ENCODE measurements at regions not wholly inside any gene's neighbourhood (a gene's known extent, or its start where the extent isn't known, plus 50 kb on each side); places are given as distances from the start of the nearest gene placed in this dataset.
"Not testable (repeated sequence)": the region's sequence is repeated elsewhere in the genome, so short reads cannot be mapped to it uniquely, and the experiment has no call there.

GRCh38 chr18:64710105-64710861 is 561.4 kb upstream of the LINC00305 start:
- no peak for DNase-seq

GRCh38 chr18:64707052-64707451 is 558.2 kb upstream of the LINC00305 start:
- no peak for DNase-seq

GRCh38 chr18:64699081-64699480 is 550.2 kb upstream of the LINC00305 start:
- DNase-seq = no peak

GRCh38 chr18:64695851-64696553 is 547.1 kb upstream of the LINC00305 start:
- DNase-seq = no peak

- DNase-seq = no peak
Measured at GRCh38 chr18:64693766-64694165, 544.9 kb upstream of the LINC00305 start.

- no peak for DNase-seq
Measured at GRCh38 chr18:64692826-64693225, 543.9 kb upstream of the LINC00305 start.

- DNase-seq = no peak
Measured at GRCh38 chr18:64679121-64679520, 530.2 kb upstream of the LINC00305 start.

GRCh38 chr18:64678048-64678447 is 529.2 kb upstream of the LINC00305 start:
- DNase-seq = no peak

GRCh38 chr18:64674694-64675093 is 525.8 kb upstream of the LINC00305 start:
- no peak for DNase-seq

GRCh38 chr18:64671293-64671692 is 522.4 kb upstream of the LINC00305 start:
- DNase-seq = not testable (repeated sequence)

- DNase-seq = no peak
Measured at GRCh38 chr18:64668461-64668962, 519.6 kb upstream of the LINC00305 start.

- DNase-seq = no peak
Measured at GRCh38 chr18:64663086-64663485, 514.2 kb upstream of the LINC00305 start.

GRCh38 chr18:64659196-64659595 is 510.3 kb upstream of the LINC00305 start:
- DNase-seq = no peak

GRCh38 chr18:64653068-64653467 is 504.2 kb upstream of the LINC00305 start:
- DNase-seq = no peak

- DNase-seq = no peak
Measured at GRCh38 chr18:64650068-64650467, 501.2 kb upstream of the LINC00305 start.

GRCh38 chr18:64645753-64646152 is 496.9 kb upstream of the LINC00305 start:
- DNase-seq = no peak

- no peak for DNase-seq
Measured at GRCh38 chr18:64639536-64639935, 490.6 kb upstream of the LINC00305 start.

GRCh38 chr18:64620971-64621560 is 472.2 kb upstream of the LINC00305 start:
- no peak for DNase-seq

- DNase-seq = peak; percentile 21 to 80
Measured at GRCh38 chr18:64618390-64618789, 469.5 kb upstream of the LINC00305 start.

- no peak for DNase-seq
Measured at GRCh38 chr18:64615021-64615420, 466.1 kb upstream of the LINC00305 start.

GRCh38 chr18:64614446-64614845 is 465.6 kb upstream of the LINC00305 start:
- DNase-seq = no peak

- DNase-seq = no peak
Measured at GRCh38 chr18:64592246-64592645, 443.4 kb upstream of the LINC00305 start.

- no peak for DNase-seq
Measured at GRCh38 chr18:64589000-64589399, 440.1 kb upstream of the LINC00305 start.

- DNase-seq = no peak
Measured at GRCh38 chr18:64566456-64566855, 417.6 kb upstream of the LINC00305 start.
